COLO668 (cell line): ENCODE measurements at regions not wholly inside any gene's neighbourhood (a gene's known extent, or its start where the extent isn't known, plus 50 kb on each side); places are given as distances from the start of the nearest gene placed in this dataset.
A peak's percentile ranks its signal among the peaks of the same experiment; 100 is the strongest.

Experiments used
- DNase-seq: peaks from one replicate; lab custom pipeline; 2025; ENCODE audit not compliant: unreplicated experiment; lab: John Stamatoyannopoulos, UW

DNA sequence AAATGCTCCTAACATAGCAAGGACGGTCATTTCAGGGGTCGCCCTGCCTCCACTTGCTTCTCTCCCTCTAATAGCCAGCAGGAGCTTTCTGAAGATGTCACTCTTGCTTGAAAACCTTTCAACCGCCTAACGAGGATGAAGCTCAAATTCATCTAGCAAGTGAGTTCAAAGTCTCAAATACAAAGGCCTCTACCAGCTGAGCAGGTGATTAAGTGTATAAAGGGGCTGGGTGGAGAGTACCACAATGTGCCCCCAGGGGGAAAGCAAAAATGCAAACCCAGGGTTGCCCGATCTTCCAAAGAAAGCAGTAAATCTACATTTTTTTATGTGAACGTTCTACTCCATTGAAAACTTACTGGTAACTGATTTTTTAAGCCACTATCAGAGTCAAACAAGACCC is 50.4 kb upstream of the GRIP2 start:
- DNase-seq, result no peak

DNA sequence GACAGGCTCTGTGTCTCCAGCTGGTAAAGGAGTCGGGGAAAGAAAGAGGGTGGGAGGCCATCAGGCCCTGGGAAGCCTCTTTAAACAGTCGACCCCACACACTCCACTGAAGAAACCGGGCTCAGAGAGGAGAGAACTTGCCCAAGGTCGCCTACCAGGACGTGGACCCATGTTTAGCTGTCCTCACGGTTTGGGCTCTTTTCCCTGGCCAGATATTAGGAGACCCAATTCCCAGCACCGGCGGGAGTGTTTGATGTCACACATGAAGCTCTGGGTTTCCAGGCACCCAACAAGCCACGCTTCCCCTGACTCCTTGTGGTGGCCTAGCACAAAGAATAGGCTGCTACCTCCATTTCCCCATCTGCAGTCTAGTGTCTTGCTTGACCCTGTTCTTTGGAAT is 52.2 kb upstream of the GRIP2 start:
- no peak for DNase-seq

DNA sequence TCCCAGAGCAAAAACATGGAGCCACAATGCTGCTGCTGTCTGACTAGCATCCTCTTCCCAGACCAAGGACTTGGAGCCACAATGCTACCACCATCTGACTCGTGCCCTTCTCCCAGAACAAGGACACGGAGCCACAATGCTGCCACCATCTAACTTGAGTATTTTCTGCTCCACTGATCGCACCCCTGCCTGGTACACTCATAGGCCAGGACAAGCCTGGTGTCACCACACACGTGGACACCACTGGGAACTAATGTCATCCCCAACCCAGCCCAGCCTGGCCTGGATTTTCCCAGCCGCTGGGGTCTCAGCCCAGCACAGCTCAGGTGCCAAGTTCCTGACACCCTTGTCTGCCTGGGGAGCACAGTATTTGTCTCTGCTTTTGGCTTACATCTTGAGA is 52.7 kb upstream of the GRIP2 start:
- no peak for DNase-seq

DNA sequence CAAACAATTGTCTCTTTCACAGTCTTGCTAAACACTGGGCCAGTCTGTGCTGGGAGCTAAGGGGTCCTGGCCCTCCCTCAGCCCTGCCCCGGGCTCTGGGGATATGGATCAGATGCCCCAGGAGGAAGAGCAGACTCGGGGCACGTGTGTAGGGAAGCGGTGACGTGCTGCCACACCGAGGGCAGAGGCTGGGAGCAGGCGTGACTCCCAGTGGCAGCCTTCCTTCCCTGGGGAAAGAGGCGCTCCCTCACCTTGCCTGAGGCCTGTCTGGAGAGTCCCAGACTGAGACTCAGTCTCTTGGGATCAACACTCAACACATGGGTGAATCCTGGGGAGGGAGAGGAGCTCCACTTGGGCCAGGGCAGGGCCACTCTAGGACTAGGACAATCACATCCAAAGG is 54.1 kb upstream of the GRIP2 start:
- DNase-seq, result no peak

DNA sequence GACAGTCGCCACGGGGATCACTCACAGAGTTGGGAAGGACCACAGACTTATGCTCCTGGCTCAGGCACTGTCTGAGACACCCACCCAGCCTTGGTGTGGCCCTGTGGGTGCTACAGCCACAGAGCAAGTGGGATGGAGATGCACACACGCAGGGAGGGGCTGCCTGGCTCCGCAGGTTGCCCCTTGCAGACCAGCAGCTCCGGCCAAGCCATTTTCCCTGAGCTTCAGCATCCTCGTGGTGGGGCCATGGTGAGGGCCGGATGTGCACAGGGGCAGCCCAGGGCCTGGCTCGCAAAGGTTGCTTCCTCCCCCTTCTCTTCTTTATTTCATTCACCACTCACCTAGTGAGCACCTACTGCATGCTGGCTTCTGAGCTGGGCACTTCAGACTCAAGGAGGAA is 55.4 kb upstream of the GRIP2 start:
- DNase-seq, result no peak

DNA sequence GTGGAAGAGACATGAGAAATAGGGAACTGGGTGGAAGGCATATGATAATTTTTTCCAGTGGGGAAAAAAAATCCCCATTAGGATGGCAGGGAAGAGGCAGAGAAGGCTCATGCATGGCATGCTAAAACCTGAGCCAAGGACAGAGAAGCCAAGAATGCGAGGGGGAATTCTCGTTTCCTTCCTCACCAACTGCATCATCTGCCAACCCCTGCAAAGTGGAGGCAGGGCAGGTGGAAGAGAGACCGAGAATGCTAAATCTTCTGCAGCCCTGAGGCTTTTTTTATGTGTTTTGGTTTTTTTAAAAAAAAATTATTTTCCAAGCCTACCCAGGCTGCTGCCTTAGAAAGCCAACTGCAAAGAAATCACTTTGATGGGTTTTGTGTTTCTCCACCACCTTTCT is 54.3 kb upstream of the CCDC174 start:
- DNase-seq, result no peak

DNA sequence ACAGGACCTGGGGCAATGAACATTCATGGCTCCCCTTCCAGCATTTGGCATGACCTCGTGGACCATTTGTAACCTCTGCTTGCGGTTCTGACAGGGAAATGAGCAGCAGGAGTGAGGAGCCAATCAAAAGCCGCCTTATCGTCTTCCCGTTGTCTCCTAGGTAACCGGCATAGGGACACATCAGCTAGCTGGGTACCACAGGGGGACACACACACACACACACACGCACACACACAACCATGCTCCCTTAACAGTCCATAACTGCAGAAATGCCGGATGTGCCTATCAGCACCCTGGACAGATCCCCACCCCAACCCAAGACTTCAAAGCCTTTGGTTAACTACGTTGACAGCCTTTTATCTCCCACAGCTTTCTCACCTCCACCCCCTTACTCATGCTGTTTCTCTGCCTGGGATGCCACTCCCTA is 53.4 kb upstream of the CCDC174 start:
- DNase-seq, result peak; percentile 17

DNA sequence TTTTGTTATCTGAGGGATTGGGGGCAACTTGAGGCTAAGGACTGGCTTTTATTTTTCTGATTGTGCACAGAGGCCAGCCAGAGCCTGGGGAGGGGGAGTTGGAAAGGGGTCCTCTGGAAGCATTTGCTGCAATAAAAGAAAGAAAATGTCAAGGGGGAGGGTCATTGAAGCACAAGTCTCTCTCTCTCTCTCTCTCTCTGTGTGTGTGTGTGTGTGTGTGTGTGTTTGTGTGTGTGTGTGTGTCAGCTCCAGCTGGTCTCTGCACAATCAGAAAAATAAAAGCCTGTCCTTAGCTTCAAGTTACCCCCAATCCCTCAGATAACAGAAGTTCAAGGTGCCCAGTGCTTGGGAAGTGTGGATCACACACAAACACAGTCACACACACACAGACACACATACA is 52.1 kb upstream of the CCDC174 start:
- no peak for DNase-seq

DNA sequence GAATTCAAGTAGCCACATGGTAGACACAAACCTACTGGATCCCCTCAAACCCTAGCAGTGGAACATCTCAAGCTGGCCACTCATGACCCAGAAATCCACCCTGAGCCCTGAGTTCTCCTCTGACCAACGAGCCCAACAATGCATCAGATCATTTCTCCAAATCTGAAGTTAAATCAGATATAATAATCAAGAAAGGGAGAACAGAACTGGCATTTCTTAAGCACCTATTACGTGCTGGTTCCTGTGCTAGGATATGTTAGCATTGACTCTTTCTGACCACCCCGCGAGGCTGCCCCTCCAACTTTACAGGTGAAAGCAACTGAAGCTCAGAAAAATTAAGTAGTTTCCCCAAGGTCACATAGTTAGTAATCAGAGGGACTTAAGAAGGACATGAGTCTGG is 51.5 kb upstream of the CCDC174 start:
- no peak for DNase-seq

DNA sequence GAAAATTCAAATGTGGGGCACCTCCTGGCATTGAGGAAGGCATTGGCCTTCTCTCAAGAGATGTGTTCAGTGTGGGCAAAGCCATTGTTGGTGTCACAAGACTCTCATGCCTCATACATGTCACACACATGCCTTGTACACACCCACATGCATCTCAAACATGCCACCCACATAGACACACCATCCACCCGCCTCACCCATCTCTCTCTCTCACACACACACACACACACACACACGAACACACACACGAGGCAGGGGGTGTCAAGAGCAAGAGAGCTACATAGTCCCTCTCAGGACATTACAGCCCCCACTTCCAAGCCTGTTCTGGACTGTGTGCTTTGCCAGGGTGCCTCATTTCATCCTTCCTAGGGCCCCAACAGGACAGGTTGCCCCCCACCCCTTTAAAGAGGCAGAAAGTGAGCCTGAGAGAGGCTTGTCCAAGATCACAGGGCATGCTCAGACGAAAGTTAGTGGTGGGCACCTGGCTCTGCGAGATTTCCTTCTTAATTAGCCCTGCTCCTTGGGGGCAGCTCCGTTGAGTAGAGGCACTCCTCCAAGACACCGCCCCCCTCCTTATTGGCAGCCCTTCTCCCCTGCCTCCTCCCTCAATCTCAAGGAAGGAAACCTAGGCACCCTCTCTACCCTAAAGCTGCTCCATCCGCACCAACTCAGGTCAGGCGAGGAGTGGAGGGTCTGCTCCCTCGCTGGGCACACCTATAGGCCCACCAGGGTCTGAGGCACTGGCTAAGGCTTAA is 50.5 kb upstream of the CCDC174 start:
- DNase-seq, result no peak

DNA sequence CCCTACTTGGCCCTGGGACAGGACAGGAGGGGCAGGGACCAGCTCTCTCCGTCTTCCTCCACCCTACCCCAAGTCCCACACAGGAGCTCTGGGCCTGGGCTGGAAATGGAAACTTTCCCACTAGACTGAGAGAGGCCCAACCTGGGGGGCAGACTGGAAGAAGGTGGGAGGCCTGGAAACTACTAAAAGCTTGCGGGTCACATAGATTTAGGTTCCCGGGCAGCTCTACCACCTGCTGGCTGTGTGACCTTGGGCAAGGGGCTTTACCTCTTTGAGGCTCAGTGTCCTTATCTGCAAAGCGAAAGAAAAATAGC is 49.9 kb upstream of the CCDC174 start:
- no peak for DNase-seq
